ENCODE measurements at regions not wholly inside any gene's neighbourhood (a gene's known extent, or its start where the extent isn't known, plus 50 kb on each side); places are given as distances from the start of the nearest gene placed in this dataset.

DNA sequence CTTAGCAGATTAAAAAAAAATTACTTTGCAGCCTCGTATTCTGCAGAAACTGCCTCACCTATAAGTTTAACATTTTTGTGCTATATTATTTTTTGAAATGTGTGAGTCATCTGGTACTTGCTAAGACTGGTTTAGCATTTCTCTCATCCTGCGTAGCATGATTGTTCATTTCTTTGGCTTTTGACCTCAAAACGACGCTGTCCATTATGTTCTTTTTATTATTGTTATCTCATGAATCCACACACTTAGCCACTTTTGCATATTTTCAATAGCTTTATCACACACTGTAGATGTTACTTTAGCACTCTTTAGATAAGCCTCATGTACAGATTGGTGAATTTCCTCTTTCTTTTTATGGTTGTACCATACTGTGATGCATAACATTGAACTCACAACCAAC lies 1004.9 kb upstream of the NCAM2 start:
- DNase-seq (ENCODE audit: low spot score in 2 of 2, unreplicated experiment in 2 of 2) = no peak
- Mint-ChIP-seq H3K9me3 (peaks cover 38% of the 10 kb centered on the region), H3K36me3 (no peaks in the 10 kb centered on the region), H3K27me3 (ENCODE audit: low read depth) (no peaks in the 10 kb centered on the region), H3K27ac (no peak overlapping the region), H3K4me3 (no peak overlapping the region), H3K4me1 (no peaks in the 10 kb centered on the region)
- TF ChIP-seq, protein P1, sequence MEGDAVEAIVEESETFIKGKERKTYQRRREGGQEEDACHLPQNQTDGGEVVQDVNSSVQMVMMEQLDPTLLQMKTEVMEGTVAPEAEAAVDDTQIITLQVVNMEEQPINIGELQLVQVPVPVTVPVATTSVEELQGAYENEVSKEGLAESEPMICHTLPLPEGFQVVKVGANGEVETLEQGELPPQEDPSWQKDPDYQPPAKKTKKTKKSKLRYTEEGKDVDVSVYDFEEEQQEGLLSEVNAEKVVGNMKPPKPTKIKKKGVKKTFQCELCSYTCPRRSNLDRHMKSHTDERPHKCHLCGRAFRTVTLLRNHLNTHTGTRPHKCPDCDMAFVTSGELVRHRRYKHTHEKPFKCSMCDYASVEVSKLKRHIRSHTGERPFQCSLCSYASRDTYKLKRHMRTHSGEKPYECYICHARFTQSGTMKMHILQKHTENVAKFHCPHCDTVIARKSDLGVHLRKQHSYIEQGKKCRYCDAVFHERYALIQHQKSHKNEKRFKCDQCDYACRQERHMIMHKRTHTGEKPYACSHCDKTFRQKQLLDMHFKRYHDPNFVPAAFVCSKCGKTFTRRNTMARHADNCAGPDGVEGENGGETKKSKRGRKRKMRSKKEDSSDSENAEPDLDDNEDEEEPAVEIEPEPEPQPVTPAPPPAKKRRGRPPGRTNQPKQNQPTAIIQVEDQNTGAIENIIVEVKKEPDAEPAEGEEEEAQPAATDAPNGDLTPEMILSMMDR (IDR thresholded peaks at IDR 0.05; ENCODE audit: unreplicated experiment) = no peak

DNA sequence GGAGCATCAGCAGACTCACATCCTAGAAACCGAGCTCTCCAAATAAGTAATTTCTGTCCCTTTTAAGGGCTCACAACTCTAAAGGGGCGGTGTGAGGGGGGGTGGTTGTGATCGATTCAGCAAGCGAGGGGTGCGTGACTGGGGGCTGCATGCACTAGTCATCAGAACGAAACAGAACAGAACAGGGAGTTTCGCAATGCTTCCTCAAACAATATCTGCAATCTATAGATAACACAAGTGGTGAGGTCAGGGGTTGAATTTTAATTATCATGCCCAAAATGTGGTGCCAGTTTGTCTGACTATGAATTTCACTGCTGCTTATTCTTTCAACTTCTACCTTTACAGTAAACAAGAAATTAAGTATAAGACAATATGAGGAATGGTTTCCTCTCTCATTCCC lies 1003.0 kb upstream of the NCAM2 start:
- DNase-seq (ENCODE audit: low spot score in 2 of 2, unreplicated experiment in 2 of 2) = no peak
- no peaks in the 10 kb centered on the region for H3K36me3 Mint-ChIP-seq
- TF ChIP-seq, protein P1 (IDR thresholded peaks at IDR 0.05; ENCODE audit: unreplicated experiment) = no peak
- H3K4me1 Mint-ChIP-seq = no peaks in the 10 kb centered on the region
- H3K9me3 Mint-ChIP-seq = peaks cover 42% of the 10 kb centered on the region
- no peak overlapping the region for H3K4me3 Mint-ChIP-seq
- H3K27ac Mint-ChIP-seq = no peak overlapping the region
- no peaks in the 10 kb centered on the region for H3K27me3 Mint-ChIP-seq (ENCODE audit: low read depth)

DNA sequence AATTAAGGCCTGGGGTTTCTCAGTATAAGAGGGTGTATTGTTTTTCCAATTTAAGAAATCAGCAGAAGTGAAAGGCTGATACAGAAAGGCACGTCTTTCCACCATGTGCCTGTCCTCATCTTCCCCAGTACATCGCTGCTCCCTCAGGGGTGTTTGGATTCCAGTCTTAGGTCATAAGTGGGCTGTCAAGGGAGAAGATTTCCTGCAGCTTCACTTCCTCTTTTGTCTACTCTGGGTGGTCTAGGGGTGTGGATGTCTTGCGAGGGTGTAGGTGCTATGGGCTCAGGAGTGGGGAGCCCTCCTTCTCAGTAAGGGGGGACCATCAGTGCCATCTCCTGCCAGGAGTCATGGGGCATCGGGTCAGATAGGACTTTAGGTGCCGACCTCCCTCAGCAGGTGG lies 999.8 kb upstream of the NCAM2 start:
- H3K27ac Mint-ChIP-seq = no peak overlapping the region
- no peak overlapping the region for H3K4me3 Mint-ChIP-seq
- no peaks in the 10 kb centered on the region for H3K36me3 Mint-ChIP-seq
- TF ChIP-seq, protein P1 (IDR thresholded peaks at IDR 0.05; ENCODE audit: unreplicated experiment) = no peak
- peaks cover 24% of the 10 kb centered on the region for H3K9me3 Mint-ChIP-seq
- no peaks in the 10 kb centered on the region for H3K27me3 Mint-ChIP-seq (ENCODE audit: low read depth)
- H3K4me1 Mint-ChIP-seq = no peaks in the 10 kb centered on the region
- no peak for DNase-seq (ENCODE audit: low spot score in 2 of 2, unreplicated experiment in 2 of 2)

GRCh38 chr21:19999369-20000272 lies 998.6 kb upstream of the NCAM2 start:
- TF ChIP-seq, protein P1 (IDR thresholded peaks at IDR 0.05; ENCODE audit: unreplicated experiment) = no peak
- Mint-ChIP-seq H3K36me3 (no peaks in the 10 kb centered on the region), H3K9me3 (peaks cover 24% of the 10 kb centered on the region), H3K27me3 (ENCODE audit: low read depth) (no peaks in the 10 kb centered on the region), H3K4me3 (no peak overlapping the region), H3K4me1 (peaks cover 6% of the 10 kb centered on the region), H3K27ac (no peak overlapping the region)
- DNase-seq (ENCODE audit: low spot score in 2 of 2, unreplicated experiment in 2 of 2) = no peak

DNA sequence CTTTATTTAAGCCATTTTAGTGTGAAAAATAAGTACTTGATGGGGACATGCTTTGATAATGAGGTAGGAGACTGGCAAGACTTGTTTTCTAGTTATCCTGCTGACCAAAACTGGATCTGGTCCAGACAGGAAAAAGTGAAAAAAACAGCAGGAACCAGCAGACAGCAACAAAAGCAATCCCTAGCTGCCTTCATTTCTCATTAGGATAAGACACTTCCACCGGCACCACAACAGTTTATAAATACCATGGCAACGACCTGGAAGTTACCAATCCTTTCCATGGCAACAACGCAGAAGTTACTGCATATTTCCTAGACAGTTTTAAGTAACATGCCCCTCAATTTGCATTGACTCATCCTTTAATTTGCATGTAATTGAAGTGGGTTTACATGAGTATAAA lies 993.8 kb upstream of the NCAM2 start:
- H3K27me3 Mint-ChIP-seq (ENCODE audit: low read depth) = no peaks in the 10 kb centered on the region
- TF ChIP-seq, protein P1 (IDR thresholded peaks at IDR 0.05; ENCODE audit: unreplicated experiment) = no peak

More for the DNA sequence above, 993.8 kb upstream of the NCAM2 start:
- DNase-seq (ENCODE audit: low spot score in 2 of 2, unreplicated experiment in 2 of 2) = no peak
- no peaks in the 10 kb centered on the region for H3K36me3 Mint-ChIP-seq
- peak overlapping the region; percentile 50 for H3K27ac Mint-ChIP-seq
- no peak overlapping the region for H3K4me3 Mint-ChIP-seq
- peaks cover 6% of the 10 kb centered on the region for H3K9me3 Mint-ChIP-seq
- peaks cover 8% of the 10 kb centered on the region for H3K4me1 Mint-ChIP-seq

All from mesothelial cell of epicardium (in vitro differentiated cells).